HEK293 (cell line): ENCODE measurements at regions not wholly inside any gene's neighbourhood (a gene's known extent, or its start where the extent isn't known, plus 50 kb on each side); places are given as distances from the start of the nearest gene placed in this dataset.

Experiments
- CTCF ChIP-seq: fragments of 450-650 bp; formaldehyde crosslinking; IDR thresholded peaks from 2 replicates; pipeline ENCODE4 v1.5.1; 2016; ENCODE audit warnings: missing biosample characterization, missing genetic modification characterization
- PRDM1 ChIP-seq: fragments of 450-650 bp; formaldehyde crosslinking; IDR thresholded peaks from 2 replicates; pipeline ENCODE4; 2016; ENCODE audit warnings: missing biosample characterization, missing genetic modification characterization
- SP2 ChIP-seq: fragments of 450-650 bp; formaldehyde crosslinking; IDR thresholded peaks from 2 replicates; pipeline ENCODE4 v1.5.1; 2016; ENCODE audit warnings: missing biosample characterization, missing genetic modification characterization
- ZBTB11 ChIP-seq: fragments of 450-650 bp; formaldehyde crosslinking; conservative IDR thresholded peaks from 2 replicates; pipeline ENCODE4 v1.5.1; 2016; ENCODE audit warnings: low read depth, missing biosample characterization, missing genetic modification characterization
- ZNF138 ChIP-seq: fragments of 450-650 bp; formaldehyde crosslinking; IDR thresholded peaks from 2 replicates; pipeline ENCODE4 v1.5.1; 2016; ENCODE audit warnings: missing biosample characterization, missing genetic modification characterization, borderline replicate concordance
- ZNF24 ChIP-seq: fragments of 450-650 bp; formaldehyde crosslinking; IDR thresholded peaks from 2 replicates; pipeline ENCODE4 v1.5.1; 2016; ENCODE audit warnings: missing biosample characterization, missing genetic modification characterization
- ZNF548 ChIP-seq: fragments of 450-650 bp; formaldehyde crosslinking; IDR thresholded peaks from 2 replicates; pipeline ENCODE4 v1.5.1; 2016; ENCODE audit warnings: missing biosample characterization, missing genetic modification characterization
- ZNF747 ChIP-seq: fragments of 450-650 bp; formaldehyde crosslinking; IDR thresholded peaks from 2 replicates; pipeline ENCODE4 v1.5.1; 2016; ENCODE audit warnings: missing biosample characterization, missing genetic modification characterization

- TF ChIP-seq ZNF548 (tag by site-specific recombination) (no peak), ZBTB11 (no peak), CTCF (tag by site-specific recombination) (no peak), SP2 (tag by site-specific recombination) (no peak), ZNF747 (tag by site-specific recombination) (no peak), ZNF138 (tag by site-specific recombination) (no peak), PRDM1 (tag by site-specific recombination) (no peak), ZNF24 (tag by site-specific recombination) (no peak)
Measured at GRCh38 chr3:59150039-59150438, 100.2 kb upstream of the CFAP20DC start.
